NCI-H2227 (cell line): ENCODE measurements at regions not wholly inside any gene's neighbourhood (a gene's known extent, or its start where the extent isn't known, plus 50 kb on each side); places are given as distances from the start of the nearest gene placed in this dataset.
"Not testable (repeated sequence)": the region's sequence is repeated elsewhere in the genome, so short reads cannot be mapped to it uniquely, and the experiment has no call there.

Experiments used
- DNase-seq: peaks from one replicate; lab custom pipeline; 2025; ENCODE audit not compliant: unreplicated experiment; lab: John Stamatoyannopoulos, UW

- DNase-seq = no peak
These were observed 641.6 kb downstream of the LRRC70 start for GRCh38 chr5:63220244-63220643.

- DNase-seq = no peak
These were observed 638.8 kb downstream of the LRRC70 start for GRCh38 chr5:63217422-63217821.

GRCh38 chr5:63213256-63213655, 634.6 kb downstream of the LRRC70 start:
- no peak for DNase-seq

GRCh38 chr5:63211448-63212132, 633.0 kb downstream of the LRRC70 start:
- no peak for DNase-seq

GRCh38 chr5:63205976-63206375, 627.4 kb downstream of the LRRC70 start:
- no peak for DNase-seq

GRCh38 chr5:63201738-63202137, 623.1 kb downstream of the LRRC70 start:
- no peak for DNase-seq

GRCh38 chr5:63194126-63194525, 615.5 kb downstream of the LRRC70 start:
- no peak for DNase-seq

GRCh38 chr5:63180190-63180589, 601.6 kb downstream of the LRRC70 start:
- not testable (repeated sequence) for DNase-seq

- no peak for DNase-seq
These were observed 597.2 kb downstream of the LRRC70 start for GRCh38 chr5:63175850-63176249.

- no peak for DNase-seq
These were observed 591.9 kb downstream of the LRRC70 start for GRCh38 chr5:63170486-63170885.

GRCh38 chr5:63164838-63165535, 586.4 kb downstream of the LRRC70 start:
- no peak for DNase-seq

- DNase-seq = no peak
These were observed 585.7 kb downstream of the LRRC70 start for GRCh38 chr5:63164339-63164738.

GRCh38 chr5:63155310-63155631, 576.7 kb downstream of the LRRC70 start:
- DNase-seq = no peak

- no peak for DNase-seq
These were observed 576.1 kb downstream of the LRRC70 start for GRCh38 chr5:63154476-63155309.

GRCh38 chr5:63152871-63153270, 574.3 kb downstream of the LRRC70 start:
- no peak for DNase-seq

GRCh38 chr5:63145167-63145566, 566.5 kb downstream of the LRRC70 start:
- DNase-seq = no peak

GRCh38 chr5:63141591-63141990, 563.0 kb downstream of the LRRC70 start:
- DNase-seq = no peak

GRCh38 chr5:63135291-63135690, 556.7 kb downstream of the LRRC70 start:
- no peak for DNase-seq

GRCh38 chr5:63131626-63132285, 553.1 kb downstream of the LRRC70 start:
- DNase-seq = no peak

GRCh38 chr5:63128761-63129160, 550.1 kb downstream of the LRRC70 start:
- DNase-seq = no peak

GRCh38 chr5:63128018-63128417, 549.4 kb downstream of the LRRC70 start:
- DNase-seq = no peak
